OCI-LY7 (cell line): ENCODE measurements at regions not wholly inside any gene's neighbourhood (a gene's known extent, or its start where the extent isn't known, plus 50 kb on each side); places are given as distances from the start of the nearest gene placed in this dataset.

Experiments used
- BruUV-seq: library from RNA; stranded (reverse); fragments of 400-500 nt; replicated peaks from 2 replicates; lab custom pipeline; 2021; lab: Mats Ljungman, UMichigan
- CTCF ChIA-PET: fragments of 300-600 bp; sonication (Branson Sonifier 250); formaldehyde crosslinking; loops from one replicate; lab custom pipeline; 2022; ENCODE audit warnings: antibody characterized with exemption; ENCODE audit not compliant: unreplicated experiment; lab: Charles Lee
- POLR2A ChIA-PET: fragments of 300-600 bp; sonication (Branson Sonifier 250); formaldehyde crosslinking; loops from one replicate; lab custom pipeline; 2022; ENCODE audit warnings: antibody characterized with exemption; lab: Charles Lee
- DNase-seq: peaks from one replicate; pipeline ENCODE4 v3.0.0-alpha.2; 2015; ENCODE audit warnings: low spot score
- H2AFZ ChIP-seq: fragments of 200-600 bp; sonication (generic), shearing (Covaris generic); 2 replicates; pipeline ENCODE4 v1.6.1; 2014; ENCODE audit warnings: mild to moderate bottlenecking, antibody characterized with exemption, low read length, moderate library complexity
- H3K27ac ChIP-seq: fragments of 200-600 bp; sonication (generic); 2 replicates; pipeline ENCODE4 v1.5.1; 2014; ENCODE audit warnings: mixed run types, low read depth, mild to moderate bottlenecking, moderate library complexity, low read length, inconsistent platforms; ENCODE audit not compliant: poor library complexity, severe bottlenecking
- H3K36me3 ChIP-seq: fragments of 200-600 bp; sonication (generic); 2 replicates; pipeline ENCODE4 v1.6.1; 2014; ENCODE audit warnings: mild to moderate bottlenecking, antibody characterized with exemption, low read length, moderate library complexity, mixed read lengths; ENCODE audit not compliant: insufficient read depth
- H3K4me1 ChIP-seq: fragments of 200-600 bp; sonication (generic); 2 replicates; pipeline ENCODE4 v1.5.1; 2014; ENCODE audit warnings: mild to moderate bottlenecking, low read length; ENCODE audit not compliant: insufficient read depth, poor library complexity, severe bottlenecking
- H3K4me2 ChIP-seq: fragments of 200-600 bp; sonication (generic); 2 replicates; pipeline ENCODE4 v1.6.1; 2014; ENCODE audit warnings: mild to moderate bottlenecking, low read length
- H3K4me3 ChIP-seq: fragments of 200-600 bp; sonication (generic); 2 replicates; pipeline ENCODE4 v1.5.1; 2014; ENCODE audit warnings: mild to moderate bottlenecking, low read depth, low read length; ENCODE audit not compliant: poor library complexity, severe bottlenecking
- H3K79me2 ChIP-seq: fragments of 200-600 bp; sonication (generic); 2 replicates; pipeline ENCODE4 v1.6.1; 2016; ENCODE audit warnings: low read depth, mild to moderate bottlenecking, low read length, moderate library complexity, mixed read lengths; ENCODE audit not compliant: insufficient read depth
- H3K9me2 ChIP-seq: fragments of 200-600 bp; sonication (generic); 2 replicates; pipeline ENCODE4 v1.6.1; 2016; ENCODE audit warnings: mild to moderate bottlenecking, low read length, mixed read lengths; ENCODE audit not compliant: insufficient read depth
- H3K9me3 ChIP-seq: fragments of 200-600 bp; sonication (generic); 2 replicates; pipeline ENCODE4 v1.6.1; 2014; ENCODE audit warnings: mild to moderate bottlenecking, mixed run types, low read length, mixed read lengths
- H4K20me1 ChIP-seq: fragments of 200-600 bp; sonication (generic); 2 replicates; pipeline ENCODE4 v1.6.1; 2014; ENCODE audit warnings: mild to moderate bottlenecking, antibody characterized with exemption, low read length, moderate library complexity, mixed read lengths; ENCODE audit not compliant: insufficient read depth
- CTCF ChIP-seq: fragments of 200-600 bp; sonication (generic); conservative IDR thresholded peaks from 2 replicates; pipeline ENCODE4 v1.5.1; 2014; ENCODE audit warnings: mild to moderate bottlenecking, antibody characterized with exemption, low read length, moderate library complexity, mixed read lengths
- EZH2phosphoT487 ChIP-seq: fragments of 200-600 bp; sonication (generic); IDR thresholded peaks from 2 replicates; pipeline ENCODE4 v1.6.1; 2018; ENCODE audit warnings: low read depth, borderline replicate concordance, mild to moderate bottlenecking, mixed run types, antibody characterized with exemption, low read length, moderate library complexity, mixed read lengths
- intact Hi-C: fragments of 100-400 bp; cut with micrococcal nuclease; formaldehyde crosslinking; loops from one replicate; pipeline ENCODE4 v1.10.0; 2022; ENCODE audit not compliant: unreplicated experiment

GRCh38 chr17:72065556-72065955 lies 55.3 kb upstream of the SOX9 start:
- ChIA-PET CTCF (no interaction called here), POLR2A (no interaction called here)
- H3K4me2 ChIP-seq, result no peak overlapping the region
- DNase-seq, result no peak
- intact Hi-C loops, result no loop called here
- H3K27ac ChIP-seq, result no peak overlapping the region
- H3K79me2 ChIP-seq, result no peaks in the 10 kb centered on the region
- H3K9me3 ChIP-seq, result no peaks in the 10 kb centered on the region
- H3K4me3 ChIP-seq, result no peak overlapping the region
- H3K4me1 ChIP-seq, result no peaks in the 10 kb centered on the region
- H3K36me3 ChIP-seq, result no peaks in the 10 kb centered on the region
- no TSS peak for BruUV-seq
- H4K20me1 ChIP-seq, result no peaks in the 10 kb centered on the region
- TF ChIP-seq CTCF (no peak), EZH2phosphoT487 (no peak)
- no peaks in the 10 kb centered on the region for H3K9me2 ChIP-seq
- no peak overlapping the region for H2AFZ ChIP-seq

GRCh38 chr17:72068643-72069042 lies 52.2 kb upstream of the SOX9 start:
- no peak for TF ChIP-seq EZH2phosphoT487
- no peak for TF ChIP-seq CTCF
- H3K79me2 ChIP-seq, result no peaks in the 10 kb centered on the region
- no peak overlapping the region for H3K27ac ChIP-seq
- no peaks in the 10 kb centered on the region for H3K9me3 ChIP-seq
- no peaks in the 10 kb centered on the region for H3K36me3 ChIP-seq
- no peaks in the 10 kb centered on the region for H3K9me2 ChIP-seq
- H4K20me1 ChIP-seq, result no peaks in the 10 kb centered on the region
- no peak overlapping the region for H2AFZ ChIP-seq
- no peak overlapping the region for H3K4me2 ChIP-seq
- H3K4me1 ChIP-seq, result no peaks in the 10 kb centered on the region
- ChIA-PET CTCF (no interaction called here), POLR2A (interaction anchor here (0.6 to 1.2 kb wide), 2 partner anchors 26 to 1007 kb away, joined by 3 read pairs; no protein-coding TSS in a partner anchor)
- DNase-seq, result no peak
- intact Hi-C loops, result no loop called here
- H3K4me3 ChIP-seq, result no peak overlapping the region
- no TSS peak for BruUV-seq

GRCh38 chr17:72069586-72070202 lies 51.1 kb upstream of the SOX9 start:
- Histone ChIP-seq H4K20me1 (no peaks in the 10 kb centered on the region), H3K79me2 (no peaks in the 10 kb centered on the region), H3K4me3 (no peak overlapping the region), H3K36me3 (no peaks in the 10 kb centered on the region), H2AFZ (no peak overlapping the region), H3K4me1 (no peaks in the 10 kb centered on the region), H3K27ac (no peak overlapping the region), H3K9me2 (no peaks in the 10 kb centered on the region), H3K9me3 (no peaks in the 10 kb centered on the region), H3K4me2 (no peak overlapping the region)
- BruUV-seq, result no TSS peak
- ChIA-PET CTCF (interaction anchor here (0.6 kb wide), 1 partner anchor 16 kb away, joined by 3 read pairs; no protein-coding TSS in a partner anchor), POLR2A (no interaction called here)
- intact Hi-C loops, result no loop called here
- no peak for DNase-seq
- TF ChIP-seq CTCF, result no peak
- no peak for TF ChIP-seq EZH2phosphoT487
